ENCODE measurements at regions not wholly inside any gene's neighbourhood (a gene's known extent, or its start where the extent isn't known, plus 50 kb on each side); places are given as distances from the start of the nearest gene placed in this dataset.

GRCh38 chr13:34046457-34046856 lies 228.5 kb downstream of the RFC3 start:
- no peak for DNase-seq

GRCh38 chr13:34048652-34049051 lies 230.7 kb downstream of the RFC3 start:
- no peak for DNase-seq

DNA sequence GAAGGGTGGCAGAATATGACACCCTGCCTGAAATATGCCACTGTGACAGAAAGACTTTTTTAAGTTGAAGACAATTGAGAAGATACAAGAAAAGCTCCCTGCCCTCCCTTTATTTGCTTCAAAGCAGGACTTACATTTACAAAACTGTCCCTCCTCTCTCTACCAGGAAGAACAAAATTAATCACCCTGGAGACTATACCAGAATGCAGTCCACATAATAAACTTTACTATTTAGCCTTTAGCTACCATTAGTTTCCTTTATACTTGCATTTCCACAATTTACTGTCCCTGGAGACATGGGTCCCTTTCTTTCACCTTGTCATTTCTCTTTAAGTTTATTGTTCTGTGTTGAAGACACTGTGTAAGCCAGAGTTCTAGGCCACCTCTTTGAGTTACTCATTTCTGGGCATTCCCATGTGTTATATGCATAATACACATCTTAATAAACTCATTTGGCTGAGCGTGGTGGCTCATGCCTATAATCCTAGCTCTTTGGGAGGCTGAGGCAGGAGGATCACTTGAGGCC lies 238.8 kb downstream of the RFC3 start:
- no peak for DNase-seq

DNA sequence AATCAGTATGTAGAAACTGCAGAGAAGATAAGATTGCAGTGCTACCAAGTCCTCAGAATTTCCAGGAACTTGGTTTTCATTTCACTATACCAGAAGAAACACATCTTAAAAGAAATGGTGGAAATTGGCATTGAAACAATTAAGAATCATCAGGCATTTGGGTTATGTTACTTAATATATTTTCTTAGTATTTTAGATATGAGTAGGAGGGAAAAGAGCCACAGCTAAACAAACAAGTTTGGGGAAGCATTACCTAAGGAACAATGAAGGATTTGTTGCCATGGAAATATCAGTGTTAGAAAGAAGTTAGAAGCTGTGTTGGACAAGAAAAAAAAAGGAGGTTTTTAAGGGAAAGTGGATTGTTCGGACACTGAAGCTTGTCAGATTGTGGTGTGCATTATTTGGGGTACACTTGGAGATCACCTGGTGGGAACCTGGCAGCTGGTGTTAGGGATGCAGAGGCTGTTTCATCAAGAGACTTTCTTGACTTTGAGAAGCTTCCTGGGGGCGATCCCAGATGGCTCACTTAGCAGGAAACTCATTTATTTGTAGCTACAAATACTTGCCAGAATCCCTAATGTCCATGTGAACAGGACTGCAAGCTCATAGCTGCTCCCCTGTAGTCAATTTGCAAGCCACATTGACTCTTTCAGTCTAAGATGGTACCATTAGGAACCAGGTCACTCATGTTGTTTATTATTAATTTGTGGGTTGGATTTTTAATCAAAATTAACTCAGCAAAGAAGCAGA lies 246.7 kb downstream of the RFC3 start:
- DNase-seq, result no peak

- no peak for DNase-seq
These were observed 248.0 kb downstream of the RFC3 start for GRCh38 chr13:34065928-34066327.

DNA sequence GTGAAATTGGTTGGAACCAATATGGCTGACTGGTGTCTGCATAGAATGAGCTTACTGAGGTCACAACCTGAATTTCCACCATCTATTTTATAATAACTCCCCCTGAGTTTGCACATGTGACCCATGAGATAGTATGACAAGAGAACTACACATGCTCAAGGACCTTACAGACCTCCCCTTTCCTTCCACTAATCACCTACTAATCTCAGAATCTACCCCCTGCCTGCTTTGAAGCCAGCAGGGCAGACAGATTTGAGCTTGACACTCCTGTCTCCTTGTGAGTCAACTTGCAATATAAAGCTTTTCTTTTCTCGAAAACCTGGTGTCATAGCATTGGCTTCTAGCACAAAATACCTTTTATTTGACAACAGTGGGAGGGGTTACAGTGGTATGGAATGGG lies 248.4 kb downstream of the RFC3 start:
- no peak for DNase-seq

- DNase-seq, result no peak
These were observed 252.1 kb downstream of the RFC3 start for GRCh38 chr13:34070006-34070405.

DNA sequence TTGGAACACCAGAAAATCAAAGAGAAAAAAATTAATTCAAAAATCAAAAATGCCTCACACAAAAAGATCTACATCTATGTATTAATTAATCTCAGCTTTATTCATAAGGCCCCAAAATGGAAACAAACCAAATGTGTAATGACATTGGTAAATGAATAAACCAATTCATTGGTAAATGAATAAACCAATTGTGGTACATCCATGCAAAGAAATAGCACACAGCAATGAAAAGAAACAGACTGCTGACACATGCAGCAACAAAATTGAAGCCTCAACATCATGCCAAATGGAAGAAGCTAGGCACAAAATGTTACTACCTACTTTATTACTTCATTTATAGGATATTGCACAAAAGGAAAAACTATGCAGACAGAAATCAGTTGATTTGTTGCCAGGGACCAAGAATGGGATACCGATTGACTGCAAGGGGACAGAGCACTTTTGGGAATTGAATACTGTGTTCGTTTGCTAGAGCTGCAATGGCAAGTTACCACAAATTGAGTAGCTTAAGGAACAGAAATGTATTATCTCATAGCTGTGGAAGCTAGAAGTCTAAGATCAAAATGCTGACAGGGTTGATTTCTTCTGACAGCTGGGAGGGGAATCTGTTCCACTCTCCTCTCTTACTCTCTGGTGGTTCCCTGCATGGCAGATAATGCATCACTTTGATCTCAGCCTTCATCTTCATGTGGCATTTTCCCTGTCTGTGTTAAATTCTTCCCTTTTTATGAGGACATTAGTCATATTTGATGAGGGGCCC lies 252.8 kb downstream of the RFC3 start:
- DNase-seq, result no peak

DNA sequence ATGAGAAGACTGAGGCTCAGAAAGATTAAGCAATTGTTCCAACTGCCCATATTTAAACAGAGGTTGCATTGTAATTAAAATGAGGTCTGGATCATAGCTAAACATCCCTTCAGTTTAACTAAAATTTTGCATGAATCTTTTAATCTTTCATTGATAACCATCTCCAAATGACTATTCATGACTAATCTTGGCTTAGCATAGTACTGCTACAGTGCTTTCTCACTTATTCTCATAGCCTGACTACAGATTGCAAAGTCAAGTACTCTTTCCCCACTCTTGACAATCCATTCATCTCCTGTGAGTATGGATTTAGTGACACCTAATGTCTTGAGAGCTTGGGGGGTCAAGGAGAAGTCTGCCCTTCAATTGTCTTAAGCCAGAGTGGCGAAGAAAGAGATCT lies 258.4 kb downstream of the RFC3 start:
- DNase-seq, result no peak

GRCh38 chr13:34076943-34077703 lies 259.2 kb downstream of the RFC3 start:
- no peak for DNase-seq

- no peak for DNase-seq
These were observed 260.5 kb downstream of the RFC3 start for GRCh38 chr13:34078334-34078999.

- no peak for DNase-seq
These were observed 267.3 kb downstream of the RFC3 start for GRCh38 chr13:34085204-34085603.

DNA sequence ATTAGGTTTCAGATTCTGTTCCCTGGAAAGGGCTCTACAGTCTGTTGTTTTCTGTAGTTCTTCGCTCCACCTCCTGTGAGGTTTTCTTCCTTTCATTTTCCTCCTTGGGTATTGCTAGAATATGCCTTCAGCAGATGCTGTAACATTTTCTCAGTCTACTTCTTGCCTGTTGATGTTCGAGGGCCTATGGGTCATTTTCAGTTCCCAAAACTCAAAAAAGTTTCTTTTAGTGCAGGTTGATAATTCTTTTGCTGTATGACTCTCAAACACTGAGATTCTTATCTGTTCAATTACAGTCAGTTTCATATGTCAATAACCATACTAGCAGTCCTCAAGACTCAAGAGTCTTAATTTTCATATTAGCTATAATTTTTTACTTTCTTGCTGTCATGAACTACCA lies 268.3 kb downstream of the RFC3 start:
- DNase-seq, result no peak

- no peak for DNase-seq
These were observed 269.8 kb downstream of the RFC3 start for GRCh38 chr13:34087791-34088190.

DNA sequence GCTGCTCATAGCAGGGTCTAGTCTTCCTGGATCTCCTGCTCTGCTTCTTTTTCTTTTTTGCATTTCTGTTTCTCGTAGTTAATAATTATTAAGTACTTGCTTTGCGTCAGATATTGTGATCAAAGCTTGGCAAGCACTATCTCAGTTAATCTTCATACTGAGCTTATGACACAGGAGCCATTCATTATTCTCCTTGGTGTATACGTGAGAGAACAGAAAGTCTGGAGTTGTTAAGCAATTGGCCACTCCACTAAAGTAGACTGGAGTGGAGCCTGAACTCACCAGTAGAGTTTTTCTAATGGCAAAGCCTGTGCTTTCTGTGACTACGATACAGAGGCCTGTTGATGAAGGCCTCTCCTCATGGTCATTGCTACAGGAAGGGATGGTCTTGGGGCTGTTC lies 285.9 kb downstream of the RFC3 start:
- DNase-seq, result no peak

DNA sequence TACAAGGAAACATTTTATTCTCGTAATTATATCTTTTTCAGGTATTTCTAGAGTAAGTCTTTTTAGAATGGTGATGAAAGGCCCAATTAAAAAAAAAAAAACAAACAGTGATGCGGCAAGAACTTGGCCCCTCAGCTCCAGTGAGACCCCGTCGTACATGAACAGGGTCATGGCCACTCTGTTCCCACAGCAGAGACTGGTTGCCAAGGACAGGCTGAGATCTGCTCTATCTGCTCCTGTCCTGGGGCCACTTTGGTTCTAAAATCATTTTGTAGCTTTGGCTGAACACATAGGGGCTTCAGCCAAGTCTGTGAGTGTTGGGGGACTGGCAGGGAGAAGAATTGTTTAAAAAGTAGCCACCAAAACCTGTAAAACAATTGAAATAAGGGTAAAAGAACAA lies 286.9 kb downstream of the RFC3 start:
- no peak for DNase-seq

GRCh38 chr13:34107806-34108205 lies 289.9 kb downstream of the RFC3 start:
- no peak for DNase-seq

DNA sequence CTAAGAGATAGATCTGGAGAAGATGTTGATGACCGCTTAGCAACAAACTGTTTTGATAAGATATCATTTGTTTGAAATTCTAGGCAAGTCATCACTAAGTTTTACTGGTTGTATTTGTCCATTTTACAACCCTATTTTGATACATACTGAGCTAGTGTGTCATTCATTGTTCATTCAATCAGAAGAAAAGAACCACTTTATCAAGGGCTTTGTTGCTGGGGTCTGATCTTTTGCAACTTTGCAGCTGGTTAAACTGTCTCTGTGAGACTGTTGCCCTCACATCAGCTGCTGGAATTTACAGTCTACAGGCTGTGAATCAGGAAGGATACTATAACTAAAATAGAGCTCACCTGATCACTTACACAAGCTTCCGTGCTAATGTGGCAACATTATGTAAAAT lies 290.5 kb downstream of the RFC3 start:
- DNase-seq, result no peak

GRCh38 chr13:34114581-34114980 lies 296.6 kb downstream of the RFC3 start:
- no peak for DNase-seq

- DNase-seq, result no peak
These were observed 298.7 kb downstream of the RFC3 start for GRCh38 chr13:34116651-34117050.

DNA sequence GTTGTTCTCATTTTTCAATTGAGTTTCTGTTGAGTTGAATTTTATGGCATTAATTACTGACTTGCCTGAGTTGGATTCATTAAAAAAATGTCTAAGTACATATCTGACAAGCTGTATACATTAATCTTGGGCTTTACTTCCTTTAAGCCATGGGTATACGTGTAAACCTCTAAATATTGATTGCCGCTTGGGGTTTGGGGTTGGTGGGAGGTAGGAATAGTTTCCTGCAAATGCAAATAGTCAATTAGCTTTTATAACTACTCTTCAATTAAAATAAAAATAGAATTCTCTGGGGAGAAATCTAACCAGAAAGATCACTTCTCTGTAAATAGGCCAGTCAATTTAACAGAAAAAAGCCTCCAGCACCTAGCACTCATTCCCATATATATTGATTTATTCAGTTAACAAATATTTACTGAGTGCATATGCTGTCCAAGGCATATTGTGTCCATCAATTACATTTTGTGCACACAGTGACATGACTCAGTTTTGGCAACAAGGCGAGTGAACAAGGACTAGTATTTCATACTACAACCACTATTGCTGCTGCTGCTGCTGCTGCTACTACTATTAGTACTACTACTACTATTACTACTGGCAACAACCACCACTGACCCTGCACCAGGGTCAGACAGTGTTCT lies 306.8 kb downstream of the RFC3 start:
- DNase-seq, result no peak

- DNase-seq, result no peak
These were observed 309.6 kb downstream of the RFC3 start for GRCh38 chr13:34127523-34127922.

DNA sequence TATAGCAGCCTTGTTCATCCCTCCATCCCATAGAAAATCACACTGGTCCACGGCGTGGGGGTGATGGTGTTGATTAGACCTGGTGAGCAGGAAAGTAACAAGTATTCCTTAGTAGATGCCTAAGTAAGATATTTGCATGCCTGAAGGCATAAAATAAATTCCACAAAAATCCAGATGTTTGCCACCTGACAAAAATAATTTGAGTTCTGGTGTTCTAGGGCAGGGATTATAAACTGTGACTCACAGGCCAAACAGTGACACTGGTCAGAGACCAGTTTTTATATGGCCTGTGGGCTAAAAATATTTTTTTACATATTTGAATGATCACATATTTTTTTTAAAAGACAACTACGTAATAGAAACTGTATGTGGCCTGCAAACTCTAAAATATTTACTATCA lies 310.7 kb downstream of the RFC3 start:
- no peak for DNase-seq

All from activated CD4-positive, alpha-beta T cell treated with anti-CD3 and anti-CD28 coated beads for 4 hours (primary cell).